ENCODE measurements at regions not wholly inside any gene's neighbourhood (a gene's known extent, or its start where the extent isn't known, plus 50 kb on each side); places are given as distances from the start of the nearest gene placed in this dataset.
A peak's percentile ranks its signal among the peaks of the same experiment; 100 is the strongest.
"Not testable (repeated sequence)": the region's sequence is repeated elsewhere in the genome, so short reads cannot be mapped to it uniquely, and the experiment has no call there.

DNA sequence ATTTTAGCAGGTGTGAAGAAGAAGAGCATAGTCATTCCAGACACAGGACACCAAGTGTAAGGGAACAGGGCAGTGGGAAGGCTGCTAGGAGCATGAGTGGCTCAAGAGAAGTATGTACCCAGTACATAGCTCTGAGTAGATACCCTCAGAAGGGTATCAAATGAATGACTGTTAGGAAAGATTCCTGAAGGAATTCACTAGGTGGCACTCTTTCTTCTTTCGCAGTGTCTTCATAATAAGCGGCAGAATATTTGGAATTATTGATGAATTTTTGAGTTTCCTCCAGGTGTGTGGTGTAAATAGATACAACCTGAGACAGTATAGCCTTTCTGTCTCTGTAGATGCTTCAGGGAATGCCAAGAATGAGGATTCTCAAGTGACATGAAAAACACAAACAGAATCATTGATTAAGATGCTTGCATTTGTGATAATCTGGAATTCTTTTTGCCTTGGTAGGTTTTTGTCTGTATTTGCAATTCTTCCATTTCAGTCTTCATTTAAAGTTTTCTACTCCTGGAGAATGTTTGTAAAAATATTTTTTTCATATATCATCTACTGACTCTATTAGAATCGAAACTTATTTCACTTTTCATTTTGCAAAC lies 264.3 kb upstream of the RIMS1 start:
- no peak for DNase-seq

- no peak for DNase-seq
These were observed 244.2 kb upstream of the RIMS1 start for GRCh38 chr6:71642120-71642519.

GRCh38 chr6:71642793-71643192 lies 243.6 kb upstream of the RIMS1 start:
- no peak for DNase-seq

- no peak for DNase-seq
These were observed 241.1 kb upstream of the RIMS1 start for GRCh38 chr6:71645299-71645698.

DNA sequence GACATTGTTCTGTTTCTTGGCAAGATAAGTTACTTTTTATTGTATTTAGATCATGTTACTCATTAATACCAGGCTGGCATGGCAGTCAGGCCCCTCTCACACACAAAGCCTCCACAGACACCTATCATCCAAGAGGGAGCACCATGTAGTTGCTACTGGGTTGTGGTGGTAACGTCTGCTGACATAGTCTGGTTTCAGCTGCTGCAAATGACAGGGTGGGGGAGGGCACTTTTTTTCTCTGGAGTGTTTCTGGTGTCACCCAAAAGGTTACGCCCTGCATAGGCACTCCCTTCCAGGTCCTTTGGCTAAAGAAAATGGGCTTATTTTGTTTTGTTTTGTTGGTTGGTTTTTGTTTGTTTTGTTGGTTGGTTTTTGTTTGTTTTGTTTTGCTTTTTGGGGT lies 236.4 kb upstream of the RIMS1 start:
- DNase-seq = no peak

- no peak for DNase-seq
These were observed 234.7 kb upstream of the RIMS1 start for GRCh38 chr6:71651636-71652035.

GRCh38 chr6:71656121-71656520 lies 230.2 kb upstream of the RIMS1 start:
- DNase-seq = no peak

DNA sequence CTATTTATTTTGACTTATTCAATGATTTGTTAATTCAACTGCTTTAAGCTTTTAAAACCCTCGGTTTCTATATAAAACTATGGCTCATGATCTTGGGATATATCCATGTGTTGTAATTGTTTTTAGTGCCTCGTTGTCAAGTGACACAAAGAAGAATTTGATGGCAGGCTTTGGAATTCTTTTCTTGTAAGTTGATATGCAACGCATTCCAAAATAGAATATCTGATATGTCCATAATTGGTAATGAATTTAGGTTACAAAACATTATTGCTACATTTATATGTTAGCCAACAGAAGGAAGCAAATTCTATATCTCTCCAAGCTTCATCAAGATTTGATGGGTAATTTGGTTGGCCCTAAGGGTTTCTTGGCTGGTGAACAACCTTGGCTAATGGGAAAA lies 220.4 kb upstream of the RIMS1 start:
- DNase-seq = no peak

GRCh38 chr6:71672876-71673275 lies 213.5 kb upstream of the RIMS1 start:
- DNase-seq = no peak

DNA sequence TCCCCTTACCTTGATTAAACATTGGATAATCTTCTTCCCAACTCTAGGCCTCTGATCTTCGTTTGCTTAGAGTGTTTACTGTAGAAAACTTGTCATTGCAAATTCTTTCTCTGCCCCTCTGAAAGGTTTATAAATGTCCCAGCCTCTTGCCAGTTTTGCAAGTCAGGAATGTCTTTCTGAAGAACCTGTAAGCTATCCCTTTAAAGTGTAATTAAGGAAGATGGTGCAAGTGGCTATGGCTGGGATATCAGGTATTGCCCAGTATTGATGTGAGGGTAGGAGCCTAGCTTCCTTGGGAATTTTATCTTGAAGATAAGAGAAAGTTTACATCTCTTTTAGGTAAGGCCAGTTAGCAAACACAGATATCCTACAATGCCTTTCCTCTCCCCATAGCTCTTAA lies 211.0 kb upstream of the RIMS1 start:
- DNase-seq = no peak

- DNase-seq = no peak
These were observed 210.1 kb upstream of the RIMS1 start for GRCh38 chr6:71676298-71676697.

GRCh38 chr6:71678091-71678490 lies 208.3 kb upstream of the RIMS1 start:
- DNase-seq = no peak

GRCh38 chr6:71681234-71681867 lies 205.0 kb upstream of the RIMS1 start:
- DNase-seq = no peak

- DNase-seq = not testable (repeated sequence)
These were observed 200.2 kb upstream of the RIMS1 start for GRCh38 chr6:71686021-71686677.

DNA sequence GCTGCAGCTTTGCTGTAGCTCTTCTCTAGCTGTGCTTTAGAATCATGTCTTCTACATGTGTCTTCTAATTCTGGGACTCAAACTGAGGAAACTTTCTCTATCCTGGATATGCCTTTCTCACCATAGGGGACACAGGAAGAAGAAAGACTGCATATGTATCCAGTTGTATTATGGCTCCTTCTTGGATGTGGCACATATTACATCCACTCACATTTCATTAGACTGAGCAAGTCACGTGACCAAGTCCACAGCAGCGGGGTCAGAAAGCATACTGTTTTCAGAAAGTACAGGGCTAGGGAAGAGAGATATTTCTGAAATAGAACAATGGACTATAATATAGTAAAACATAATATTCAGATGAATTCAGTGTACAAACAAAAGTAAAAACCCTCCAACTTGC lies 187.6 kb upstream of the RIMS1 start:
- DNase-seq = no peak

GRCh38 chr6:71706523-71706922 lies 179.8 kb upstream of the RIMS1 start:
- DNase-seq = no peak

- no peak for DNase-seq
These were observed 179.3 kb upstream of the RIMS1 start for GRCh38 chr6:71707059-71707458.

DNA sequence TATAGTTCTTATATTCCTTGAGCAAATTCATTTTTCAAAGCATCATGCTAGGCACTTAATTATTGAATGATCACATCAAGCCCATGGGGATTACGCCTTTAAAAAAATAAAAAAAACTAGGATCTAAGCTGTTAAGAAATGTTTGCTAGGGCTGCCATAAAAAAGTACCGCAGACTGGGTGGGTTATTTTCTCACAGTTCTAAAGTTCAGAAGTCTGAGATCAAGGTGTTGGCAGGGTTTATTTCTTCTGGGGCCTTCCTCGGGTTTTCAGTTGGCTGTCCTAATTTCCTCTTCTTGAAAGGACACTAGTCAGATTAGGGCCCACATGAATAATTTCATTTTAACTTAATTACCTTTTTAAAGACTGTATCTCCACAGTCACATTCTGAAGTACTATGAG lies 165.6 kb upstream of the RIMS1 start:
- no peak for DNase-seq

GRCh38 chr6:71721642-71722041 lies 164.7 kb upstream of the RIMS1 start:
- DNase-seq = peak; percentile 21

DNA sequence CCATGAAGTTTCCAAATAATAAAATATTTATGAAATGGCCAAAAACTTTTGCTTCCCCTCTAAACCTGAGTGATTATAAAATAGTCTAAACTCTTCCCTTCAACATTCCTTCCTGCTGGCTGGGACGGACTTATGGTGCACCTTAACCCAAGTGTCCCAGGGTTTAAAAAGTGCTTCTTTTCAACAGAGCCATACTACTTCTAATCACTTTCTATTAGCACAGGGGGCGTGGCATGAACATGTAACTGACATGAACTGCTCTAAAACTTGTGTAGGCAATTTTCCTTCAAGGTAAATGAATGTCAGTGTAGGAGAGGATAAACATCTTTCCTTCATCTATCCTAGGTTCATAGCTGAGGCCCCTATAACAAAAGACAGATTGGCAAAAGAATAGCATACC lies 163.6 kb upstream of the RIMS1 start:
- no peak for DNase-seq

DNA sequence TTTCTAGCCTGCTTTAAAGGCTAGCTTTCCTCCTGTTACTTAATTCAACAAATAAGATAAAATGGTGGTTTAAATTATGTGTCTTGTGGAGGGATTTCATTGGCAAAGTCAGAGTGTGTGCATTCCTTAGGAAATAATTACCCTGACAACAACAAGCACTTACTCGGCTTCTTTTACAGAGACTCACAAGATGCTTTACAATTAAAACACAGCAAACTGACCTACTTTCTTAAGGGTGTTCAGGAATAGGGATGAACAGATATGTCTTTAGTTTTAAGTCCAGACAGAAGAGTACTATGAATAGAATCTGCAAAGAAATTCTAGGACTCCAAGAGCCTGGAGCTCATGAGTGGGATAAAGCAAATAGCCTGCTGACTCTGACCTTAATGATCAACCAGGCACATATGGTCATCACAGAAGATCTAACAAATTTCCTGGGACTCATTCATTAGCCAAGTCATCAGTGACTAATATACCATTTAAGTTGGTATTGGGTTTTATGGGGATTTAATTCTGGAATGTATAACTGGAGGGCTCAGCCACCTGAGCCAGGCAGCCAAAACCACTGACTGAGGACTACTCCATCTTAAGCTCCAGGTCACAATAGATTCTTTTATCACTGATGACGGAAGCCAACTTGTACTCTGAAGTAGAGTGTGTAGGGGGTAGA lies 161.8 kb upstream of the RIMS1 start:
- DNase-seq = no peak

- no peak for DNase-seq
These were observed 161.3 kb upstream of the RIMS1 start for GRCh38 chr6:71725126-71725470.

GRCh38 chr6:71726121-71726520 lies 160.2 kb upstream of the RIMS1 start:
- no peak for DNase-seq
